ENCODE measurements at regions not wholly inside any gene's neighbourhood (a gene's known extent, or its start where the extent isn't known, plus 50 kb on each side); places are given as distances from the start of the nearest gene placed in this dataset.
"Not testable (repeated sequence)": the region's sequence is repeated elsewhere in the genome, so short reads cannot be mapped to it uniquely, and the experiment has no call there.

- H3K27me3 ChIP-seq (replicated peaks in 2 of 5; ENCODE audit: control insufficient read depth in 4 of 5, insufficient read depth in 5 of 5, low read length in 4 of 5); H3K4me3 ChIP-seq (ENCODE audit: control insufficient read depth in 1 of 7, extremely low read depth in 1 of 7, insufficient read depth in 4 of 7, low read depth in 2 of 7, low read length in 6 of 7); H3K27ac ChIP-seq (ENCODE audit: insufficient read depth in 1 of 2, low read depth in 1 of 2, low read length in 2 of 2, poor library complexity in 1 of 2, severe bottlenecking in 2 of 2); H3K9me3 ChIP-seq (ENCODE audit: control extremely low read depth in 1 of 5, control insufficient read depth in 4 of 5, insufficient read depth in 2 of 5, low read depth in 1 of 5, low read length in 4 of 5); H3K4me1 ChIP-seq (ENCODE audit: control extremely low read depth in 1 of 4, control insufficient read depth in 4 of 4, insufficient read depth in 4 of 4, low read length in 3 of 4); DNase-seq; POLR2A ChIA-PET; CTCF ChIA-PET; H3K36me3 ChIP-seq (ENCODE audit: control insufficient read depth in 4 of 4, insufficient read depth in 4 of 4, low read length in 3 of 4): not testable (repeated sequence)
- 89% methylated on average over 12 of the region's 15 CpGs for WGBS (ENCODE audit: insufficient coverage)
These were observed 305.6 kb upstream of the CCNH start for GRCh38 chr5:87718224-87718925.

GRCh38 chr5:87717761-87718160 lies 305.0 kb upstream of the CCNH start:
- Histone ChIP-seq H3K9me3 (ENCODE audit: control extremely low read depth in 1 of 5, control insufficient read depth in 4 of 5, insufficient read depth in 2 of 5, low read depth in 1 of 5, low read length in 4 of 5) (peaks cover 0 to 6% (median 4%) of the 10 kb centered on the region in 5 experiments), H3K36me3 (ENCODE audit: control insufficient read depth in 4 of 4, insufficient read depth in 4 of 4, low read length in 3 of 4) (no peaks in the 10 kb centered on the region), H3K27ac (ENCODE audit: insufficient read depth in 1 of 2, low read depth in 1 of 2, low read length in 2 of 2, poor library complexity in 1 of 2, severe bottlenecking in 2 of 2) (no peak overlapping the region), H3K4me1 (ENCODE audit: control extremely low read depth in 1 of 4, control insufficient read depth in 4 of 4, insufficient read depth in 4 of 4, low read length in 3 of 4) (no peaks in the 10 kb centered on the region), H3K4me3 (ENCODE audit: control insufficient read depth in 1 of 7, extremely low read depth in 1 of 7, insufficient read depth in 4 of 7, low read depth in 2 of 7, low read length in 6 of 7) (no peak overlapping the region), H3K27me3 (replicated peaks in 2 of 5; ENCODE audit: control insufficient read depth in 4 of 5, insufficient read depth in 5 of 5, low read length in 4 of 5) (no peaks in the 10 kb centered on the region)
- WGBS (ENCODE audit: insufficient coverage), result 100% methylated on average over 2 of the region's 2 CpGs
- POLR2A ChIA-PET, result no interaction called here
- no peak for DNase-seq
- CTCF ChIA-PET, result no interaction called here

GRCh38 chr5:87705876-87706275 lies 293.1 kb upstream of the CCNH start:
- H3K9me3 ChIP-seq (ENCODE audit: control extremely low read depth in 1 of 5, control insufficient read depth in 4 of 5, insufficient read depth in 2 of 5, low read depth in 1 of 5, low read length in 4 of 5), result peaks cover 0 to 5% (median 0%) of the 10 kb centered on the region in 5 experiments
- H3K4me3 ChIP-seq (ENCODE audit: control insufficient read depth in 1 of 7, extremely low read depth in 1 of 7, insufficient read depth in 4 of 7, low read depth in 2 of 7, low read length in 6 of 7), result no peak overlapping the region
- H3K4me1 ChIP-seq (ENCODE audit: control extremely low read depth in 1 of 4, control insufficient read depth in 4 of 4, insufficient read depth in 4 of 4, low read length in 3 of 4), result no peaks in the 10 kb centered on the region
- H3K27me3 ChIP-seq (replicated peaks in 2 of 5; ENCODE audit: control insufficient read depth in 4 of 5, insufficient read depth in 5 of 5, low read length in 4 of 5), result no peaks in the 10 kb centered on the region
- ChIA-PET POLR2A (no interaction called here), CTCF (no interaction called here)
- 89% methylated on average over 1 of the region's 1 CpG for WGBS (ENCODE audit: insufficient coverage)
- no peak for DNase-seq
- H3K36me3 ChIP-seq (ENCODE audit: control insufficient read depth in 4 of 4, insufficient read depth in 4 of 4, low read length in 3 of 4), result no peaks in the 10 kb centered on the region
- H3K27ac ChIP-seq (ENCODE audit: insufficient read depth in 1 of 2, low read depth in 1 of 2, low read length in 2 of 2, poor library complexity in 1 of 2, severe bottlenecking in 2 of 2), result no peak overlapping the region

GRCh38 chr5:87686975-87687374 lies 274.2 kb upstream of the CCNH start:
- WGBS (ENCODE audit: insufficient coverage), result no CpG with 5 or more reads among the region's 1 CpG
- CTCF ChIA-PET, result no interaction called here
- H3K4me1 ChIP-seq (ENCODE audit: control extremely low read depth in 1 of 4, control insufficient read depth in 4 of 4, insufficient read depth in 4 of 4, low read length in 3 of 4), result no peaks in the 10 kb centered on the region

GRCh38 chr5:87686018-87686417 lies 273.3 kb upstream of the CCNH start:
- Histone ChIP-seq H3K4me1 (ENCODE audit: control extremely low read depth in 1 of 4, control insufficient read depth in 4 of 4, insufficient read depth in 4 of 4, low read length in 3 of 4) (no peaks in the 10 kb centered on the region), H3K9me3 (ENCODE audit: control extremely low read depth in 1 of 5, control insufficient read depth in 4 of 5, insufficient read depth in 2 of 5, low read depth in 1 of 5, low read length in 4 of 5) (no peaks in the 10 kb centered on the region), H3K27ac (ENCODE audit: insufficient read depth in 1 of 2, low read depth in 1 of 2, low read length in 2 of 2, poor library complexity in 1 of 2, severe bottlenecking in 2 of 2) (no peak overlapping the region), H3K27me3 (replicated peaks in 2 of 5; ENCODE audit: control insufficient read depth in 4 of 5, insufficient read depth in 5 of 5, low read length in 4 of 5) (no peaks in the 10 kb centered on the region), H3K36me3 (ENCODE audit: control insufficient read depth in 4 of 4, insufficient read depth in 4 of 4, low read length in 3 of 4) (no peaks in the 10 kb centered on the region), H3K4me3 (ENCODE audit: control insufficient read depth in 1 of 7, extremely low read depth in 1 of 7, insufficient read depth in 4 of 7, low read depth in 2 of 7, low read length in 6 of 7) (no peak overlapping the region)
- ChIA-PET POLR2A (no interaction called here), CTCF (no interaction called here)
- DNase-seq, result no peak

More at GRCh38 chr5:87686975-87687374, 274.2 kb upstream of the CCNH start:
- H3K36me3 ChIP-seq (ENCODE audit: control insufficient read depth in 4 of 4, insufficient read depth in 4 of 4, low read length in 3 of 4), result no peaks in the 10 kb centered on the region
- POLR2A ChIA-PET, result no interaction called here
- no peak overlapping the region for H3K4me3 ChIP-seq (ENCODE audit: control insufficient read depth in 1 of 7, extremely low read depth in 1 of 7, insufficient read depth in 4 of 7, low read depth in 2 of 7, low read length in 6 of 7)
- H3K27me3 ChIP-seq (replicated peaks in 2 of 5; ENCODE audit: control insufficient read depth in 4 of 5, insufficient read depth in 5 of 5, low read length in 4 of 5), result no peaks in the 10 kb centered on the region
- H3K9me3 ChIP-seq (ENCODE audit: control extremely low read depth in 1 of 5, control insufficient read depth in 4 of 5, insufficient read depth in 2 of 5, low read depth in 1 of 5, low read length in 4 of 5), result no peaks in the 10 kb centered on the region
- H3K27ac ChIP-seq (ENCODE audit: insufficient read depth in 1 of 2, low read depth in 1 of 2, low read length in 2 of 2, poor library complexity in 1 of 2, severe bottlenecking in 2 of 2), result no peak overlapping the region
- no peak for DNase-seq

GRCh38 chr5:87674235-87674634 lies 261.5 kb upstream of the CCNH start:
- DNase-seq, result no peak
- no CpG with 5 or more reads among the region's 2 CpGs for WGBS (ENCODE audit: insufficient coverage)
- POLR2A ChIA-PET, result no interaction called here

GRCh38 chr5:87671146-87671545 lies 258.4 kb upstream of the CCNH start:
- H3K4me3 ChIP-seq (ENCODE audit: control insufficient read depth in 1 of 7, extremely low read depth in 1 of 7, insufficient read depth in 4 of 7, low read depth in 2 of 7, low read length in 6 of 7), result no peak overlapping the region
- H3K9me3 ChIP-seq (ENCODE audit: control extremely low read depth in 1 of 5, control insufficient read depth in 4 of 5, insufficient read depth in 2 of 5, low read depth in 1 of 5, low read length in 4 of 5), result peaks cover 0 to 1% (median 0%) of the 10 kb centered on the region in 5 experiments
- WGBS (ENCODE audit: insufficient coverage), result 82% methylated on average over 2 of the region's 4 CpGs
- ChIA-PET POLR2A (no interaction called here), CTCF (no interaction called here)
- H3K36me3 ChIP-seq (ENCODE audit: control insufficient read depth in 4 of 4, insufficient read depth in 4 of 4, low read length in 3 of 4), result no peaks in the 10 kb centered on the region
- H3K27me3 ChIP-seq (replicated peaks in 2 of 5; ENCODE audit: control insufficient read depth in 4 of 5, insufficient read depth in 5 of 5, low read length in 4 of 5), result no peaks in the 10 kb centered on the region
- DNase-seq, result no peak
- H3K4me1 ChIP-seq (ENCODE audit: control extremely low read depth in 1 of 4, control insufficient read depth in 4 of 4, insufficient read depth in 4 of 4, low read length in 3 of 4), result no peaks in the 10 kb centered on the region
- no peak overlapping the region for H3K27ac ChIP-seq (ENCODE audit: insufficient read depth in 1 of 2, low read depth in 1 of 2, low read length in 2 of 2, poor library complexity in 1 of 2, severe bottlenecking in 2 of 2)

More at GRCh38 chr5:87674235-87674634, 261.5 kb upstream of the CCNH start:
- Histone ChIP-seq H3K27ac (ENCODE audit: insufficient read depth in 1 of 2, low read depth in 1 of 2, low read length in 2 of 2, poor library complexity in 1 of 2, severe bottlenecking in 2 of 2) (no peak overlapping the region), H3K4me1 (ENCODE audit: control extremely low read depth in 1 of 4, control insufficient read depth in 4 of 4, insufficient read depth in 4 of 4, low read length in 3 of 4) (no peaks in the 10 kb centered on the region), H3K4me3 (ENCODE audit: control insufficient read depth in 1 of 7, extremely low read depth in 1 of 7, insufficient read depth in 4 of 7, low read depth in 2 of 7, low read length in 6 of 7) (no peak overlapping the region), H3K36me3 (ENCODE audit: control insufficient read depth in 4 of 4, insufficient read depth in 4 of 4, low read length in 3 of 4) (no peaks in the 10 kb centered on the region), H3K9me3 (ENCODE audit: control extremely low read depth in 1 of 5, control insufficient read depth in 4 of 5, insufficient read depth in 2 of 5, low read depth in 1 of 5, low read length in 4 of 5) (peaks cover 0 to 1% (median 0%) of the 10 kb centered on the region in 5 experiments), H3K27me3 (replicated peaks in 2 of 5; ENCODE audit: control insufficient read depth in 4 of 5, insufficient read depth in 5 of 5, low read length in 4 of 5) (no peaks in the 10 kb centered on the region)
- CTCF ChIA-PET, result no interaction called here

Data from common myeloid progenitor, CD34-positive (primary cell).